Activated naive CD8-positive, alpha-beta T cell treated with anti-CD3 and anti-CD28 coated beads, Interleukin-2, amount 50 U/mL, for 16 hours (primary cell): ENCODE measurements at regions not wholly inside any gene's neighbourhood (a gene's known extent, or its start where the extent isn't known, plus 50 kb on each side); places are given as distances from the start of the nearest gene placed in this dataset.
"Not testable (repeated sequence)": the region's sequence is repeated elsewhere in the genome, so short reads cannot be mapped to it uniquely, and the experiment has no call there.

Experiments used
- DNase-seq: peaks from one replicate; pipeline ENCODE4 v3.0.0-alpha.2; 2020; ENCODE audit warnings: low read depth, low spot score

DNA sequence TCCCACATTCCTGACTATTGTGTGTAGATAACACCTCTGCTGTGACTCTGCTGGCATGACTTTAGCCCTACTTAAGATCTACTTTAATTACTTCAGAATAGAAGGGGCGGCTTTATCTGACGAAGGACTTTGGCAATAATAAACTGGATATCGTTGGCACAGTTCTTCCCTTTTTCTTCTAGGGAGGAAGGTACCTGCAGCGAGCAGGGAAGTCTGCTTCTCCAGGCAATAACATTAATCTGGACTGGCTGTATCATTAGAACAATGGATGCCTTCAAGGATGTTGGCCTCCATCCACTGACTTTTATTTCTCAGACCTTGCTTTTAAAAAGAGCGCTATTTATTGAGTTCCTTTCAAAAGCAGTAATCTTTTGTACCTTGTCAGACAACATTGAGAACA, 172.6 kb upstream of the THSD7A start:
- no peak for DNase-seq

DNA sequence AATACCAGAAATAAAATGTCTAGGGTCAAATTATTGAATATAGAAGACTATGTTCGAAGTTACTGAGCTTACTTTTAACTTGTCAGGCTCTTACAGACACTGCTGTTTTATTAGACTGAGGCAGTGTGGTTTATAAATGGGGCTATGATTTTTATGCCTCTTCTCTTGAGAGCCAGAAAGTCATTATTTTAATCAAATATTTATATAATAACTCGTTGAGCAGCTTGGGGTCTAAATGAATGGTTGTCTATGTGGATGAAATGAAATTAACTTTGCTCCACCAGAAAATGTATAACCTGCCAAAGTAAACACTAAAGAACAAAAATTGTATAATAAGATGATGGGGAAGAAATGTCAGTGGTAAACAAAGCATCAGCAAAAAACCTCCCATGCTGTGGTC, 175.6 kb upstream of the THSD7A start:
- no peak for DNase-seq

DNA sequence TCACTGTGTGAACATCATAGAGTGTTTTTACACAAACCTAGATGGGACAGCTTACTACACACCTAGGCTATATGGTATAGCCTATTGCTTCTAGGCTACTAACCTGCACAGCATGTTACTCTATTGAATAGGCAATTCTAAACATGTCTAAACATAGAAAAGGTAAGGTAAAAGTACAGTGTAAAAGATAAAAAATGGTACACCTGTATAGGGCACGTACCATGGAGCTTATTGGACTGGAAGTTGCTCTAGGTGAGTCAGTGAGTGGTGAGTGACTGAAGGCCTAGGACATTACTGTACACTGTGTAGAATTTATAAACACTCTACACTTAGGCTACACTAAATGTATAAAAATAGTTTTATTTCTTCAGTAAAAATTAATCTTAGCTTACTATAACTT, 182.0 kb upstream of the THSD7A start:
- DNase-seq, result no peak

DNA sequence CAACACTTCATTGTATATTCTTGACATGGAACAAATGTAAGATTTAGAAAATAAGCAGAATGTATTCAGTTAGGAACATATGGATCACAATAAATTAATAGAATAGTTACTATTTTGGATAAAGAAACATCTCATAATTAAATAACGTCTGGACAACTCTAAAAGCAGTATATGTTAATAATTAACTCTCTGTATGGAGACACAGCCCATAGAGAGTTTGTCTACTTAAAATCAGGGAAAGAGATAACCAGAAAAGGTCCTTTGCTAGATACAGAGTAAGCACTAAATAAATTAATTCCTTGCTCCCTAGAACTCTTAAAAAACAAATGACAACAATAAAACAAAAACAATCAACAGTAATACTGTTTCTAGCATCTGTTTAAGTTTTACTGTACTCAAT, 184.4 kb upstream of the THSD7A start:
- DNase-seq, result no peak

DNA sequence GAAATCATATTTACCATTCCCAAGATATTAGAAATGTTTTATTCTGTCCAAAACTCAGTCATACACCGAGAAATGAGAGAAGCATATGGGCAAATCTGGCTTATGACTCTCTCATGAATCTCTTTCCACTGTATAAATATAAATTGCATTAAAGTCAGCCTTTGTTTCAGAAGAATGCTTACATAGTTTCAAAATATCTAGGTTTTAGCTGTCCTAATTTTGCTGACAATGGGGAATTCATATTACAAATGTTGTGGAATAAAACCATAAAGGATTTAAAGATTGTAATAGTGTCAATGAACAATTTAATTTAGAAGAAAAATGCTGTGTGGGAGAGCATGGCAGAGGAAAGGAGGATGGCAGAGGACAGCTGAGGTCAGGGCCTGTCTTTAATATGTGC, 185.0 kb upstream of the THSD7A start:
- no peak for DNase-seq

DNA sequence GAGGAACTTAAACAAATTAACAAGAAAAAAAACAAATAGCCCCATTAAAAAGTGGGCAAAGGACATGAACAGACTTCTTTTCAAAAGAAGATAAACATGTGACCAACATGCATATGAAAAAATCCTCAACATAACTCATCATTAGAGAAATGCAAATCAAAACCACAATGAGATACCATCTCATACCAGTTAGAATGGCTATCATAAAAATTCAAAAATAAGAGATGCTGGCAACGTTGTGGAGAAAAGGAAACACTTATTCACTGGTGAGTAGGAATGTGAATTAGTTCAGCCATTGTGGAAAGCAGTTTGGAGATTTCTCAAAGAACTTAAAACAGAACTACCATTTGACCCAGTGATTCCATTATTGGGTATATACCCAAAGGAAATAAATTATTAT, 189.1 kb upstream of the TMEM106B start:
- DNase-seq, result not testable (repeated sequence)

DNA sequence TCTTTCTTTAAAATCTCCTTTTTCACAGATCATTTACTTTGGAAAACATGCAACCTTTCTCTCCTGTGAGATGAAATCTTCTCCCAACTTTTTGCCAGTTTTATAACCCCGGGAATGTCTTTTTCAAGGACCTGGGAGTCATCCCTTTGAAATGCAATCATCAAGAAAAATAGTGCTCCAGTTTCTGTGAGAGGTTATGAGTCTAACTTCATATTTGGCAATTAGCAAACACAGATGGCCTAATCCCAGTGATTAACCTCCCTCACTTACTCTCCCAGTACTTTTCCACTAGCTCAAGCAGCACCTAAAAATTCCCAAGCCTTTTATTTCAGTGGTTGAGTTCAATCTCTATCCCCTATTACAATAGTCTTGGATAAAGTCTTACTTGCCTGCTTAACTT, 185.8 kb upstream of the TMEM106B start:
- DNase-seq, result no peak

DNA sequence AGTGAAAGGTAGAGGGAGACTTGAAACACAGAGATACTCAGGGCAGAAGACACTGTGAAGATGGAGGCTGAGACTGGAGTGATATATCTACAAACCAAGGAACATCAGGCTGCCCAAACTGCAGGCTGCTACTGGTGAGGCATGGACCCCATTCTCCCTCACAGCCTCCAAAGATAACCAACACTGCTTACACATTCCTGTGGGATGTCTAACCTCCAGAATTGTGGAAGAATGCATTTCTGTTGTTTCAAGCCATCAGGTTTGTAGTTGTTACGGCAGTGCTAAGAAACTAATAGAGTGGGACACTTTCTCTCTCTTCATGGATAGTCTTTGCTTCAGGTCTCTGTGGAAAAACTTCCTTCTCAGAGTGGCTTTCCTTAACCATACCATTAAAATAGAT, 182.6 kb upstream of the TMEM106B start:
- no peak for DNase-seq

DNA sequence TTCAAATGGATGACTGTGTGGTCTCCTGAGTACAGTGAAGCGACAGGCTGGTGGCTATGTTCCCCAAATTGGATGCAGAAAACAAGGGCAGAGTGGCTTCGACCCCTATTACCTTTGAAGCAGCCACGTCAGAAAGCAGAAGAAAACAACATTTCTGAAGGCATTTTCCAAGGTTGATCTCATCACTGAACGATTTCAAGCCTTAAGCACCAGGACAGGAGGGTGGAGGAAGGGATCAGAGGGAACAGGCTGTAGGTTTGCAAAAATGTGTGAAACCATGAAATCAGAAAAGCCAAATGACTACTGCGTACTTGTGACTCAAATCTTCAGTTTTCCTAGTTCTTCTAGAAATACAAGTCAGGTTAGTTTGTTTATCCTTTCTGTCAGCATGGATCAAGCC, 181.0 kb upstream of the TMEM106B start:
- DNase-seq, result no peak

DNA sequence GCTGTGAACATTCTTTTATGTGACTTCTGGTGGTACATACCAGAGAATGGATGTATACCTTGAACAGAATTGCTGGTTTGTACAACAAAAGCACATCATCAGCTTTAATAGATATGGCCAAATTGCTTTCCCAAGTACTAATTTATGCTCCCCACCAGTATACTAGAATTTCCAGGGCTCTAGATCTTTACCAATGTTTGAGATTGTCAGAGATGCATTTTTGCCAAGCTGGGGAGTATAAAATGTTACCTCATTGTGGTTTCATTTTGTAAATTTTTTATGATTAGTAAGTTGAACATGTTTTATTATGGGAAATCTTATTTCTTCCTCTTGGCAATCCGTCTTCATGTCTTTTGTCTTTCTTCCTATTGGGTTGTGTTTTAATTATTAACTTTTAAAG, 179.9 kb upstream of the TMEM106B start:
- no peak for DNase-seq

DNA sequence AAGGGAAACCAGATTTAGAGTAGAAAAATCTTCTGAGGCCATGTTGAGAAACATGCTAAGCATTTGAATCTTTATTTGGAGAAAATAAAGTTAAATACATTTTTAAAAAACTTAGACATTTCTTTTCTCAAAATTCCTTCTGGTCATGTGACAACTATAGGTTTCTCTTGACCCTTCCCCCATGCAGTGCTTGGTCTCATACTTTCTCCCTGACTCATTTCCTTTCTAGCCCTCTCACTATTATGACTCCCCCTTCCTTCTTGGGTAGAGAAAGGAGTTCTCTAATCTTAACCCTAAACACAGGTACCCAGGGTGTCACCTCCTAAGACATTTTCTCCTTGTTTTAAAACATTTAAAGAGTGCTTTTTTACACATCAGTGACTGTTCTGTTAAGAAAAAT, 179.5 kb upstream of the TMEM106B start:
- no peak for DNase-seq

DNA sequence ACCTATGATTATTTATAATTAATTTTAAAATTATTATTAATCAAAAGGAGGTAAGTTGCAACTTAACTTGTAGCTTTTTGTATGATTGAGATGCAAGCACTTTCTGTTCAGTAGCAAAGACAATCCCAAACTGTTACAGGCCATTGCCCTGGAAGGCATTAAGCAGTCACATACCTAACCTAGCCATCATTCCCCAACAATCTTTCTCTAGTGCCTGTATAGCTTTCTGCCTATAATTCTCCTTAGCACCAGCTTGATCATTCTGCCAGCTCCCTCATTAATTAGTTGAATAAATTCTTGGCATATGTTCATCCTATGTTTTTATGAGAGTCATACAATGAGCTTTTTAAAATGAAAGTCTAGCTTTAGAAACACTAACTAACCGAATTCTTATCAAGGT, 178.9 kb upstream of the TMEM106B start:
- DNase-seq, result no peak

DNA sequence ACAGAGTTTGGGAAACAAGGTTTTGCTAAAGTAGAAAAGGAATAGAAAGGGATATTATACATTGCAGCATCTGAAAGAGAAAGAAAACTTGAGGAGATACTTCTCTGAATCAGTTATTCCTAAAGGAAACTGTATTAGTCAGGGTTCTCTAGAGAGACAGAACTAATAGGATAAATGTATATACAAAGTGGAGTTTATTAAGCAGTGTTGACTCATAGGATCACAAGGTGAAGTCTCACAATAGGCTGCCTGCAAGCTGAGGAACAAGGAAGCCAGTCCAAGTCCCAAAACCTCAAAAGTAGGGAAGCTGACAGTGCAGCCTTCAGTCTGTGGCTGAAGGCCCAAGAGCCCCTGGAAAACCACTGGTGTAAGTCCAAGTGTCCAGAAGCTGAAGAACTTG, 167.6 kb upstream of the TMEM106B start:
- DNase-seq, result not testable (repeated sequence)

DNA sequence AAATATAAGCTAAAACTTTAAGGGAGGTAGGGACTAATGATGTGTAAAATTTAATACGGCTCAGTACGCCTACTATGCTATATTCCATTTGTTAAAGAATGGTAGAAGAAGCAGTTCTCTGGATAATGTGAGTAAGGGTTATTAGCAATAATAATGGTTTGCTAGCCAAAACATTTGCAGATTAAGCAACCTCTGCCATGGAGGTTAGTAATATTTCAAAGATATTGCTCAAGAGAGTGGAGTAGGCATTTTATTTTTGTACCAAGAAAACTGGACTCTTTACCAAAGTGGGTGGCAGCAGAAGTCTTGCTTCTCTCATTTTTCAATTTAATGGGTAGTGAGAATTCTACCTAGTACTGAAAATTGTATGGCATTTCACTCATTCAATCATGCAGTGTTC, 158.9 kb upstream of the TMEM106B start:
- DNase-seq, result no peak

DNA sequence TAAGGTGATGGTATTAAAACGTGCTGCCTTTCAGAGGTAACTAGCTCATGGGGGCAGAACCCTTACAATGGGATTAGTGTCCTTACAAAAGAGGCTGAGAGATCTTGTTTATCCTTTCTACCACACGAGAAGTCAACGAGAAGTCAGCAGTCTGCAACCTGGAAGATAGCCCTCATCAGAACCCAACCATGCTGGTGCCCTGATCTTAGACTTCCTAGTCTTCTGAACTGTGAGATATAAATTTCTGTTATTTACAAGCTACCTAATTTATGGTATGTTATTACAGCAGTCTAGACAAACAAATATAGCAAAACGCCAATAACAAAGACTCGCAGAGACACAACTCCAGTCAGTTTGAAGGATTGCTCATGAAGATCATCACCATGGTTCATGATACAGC, 157.5 kb upstream of the TMEM106B start:
- DNase-seq, result no peak

DNA sequence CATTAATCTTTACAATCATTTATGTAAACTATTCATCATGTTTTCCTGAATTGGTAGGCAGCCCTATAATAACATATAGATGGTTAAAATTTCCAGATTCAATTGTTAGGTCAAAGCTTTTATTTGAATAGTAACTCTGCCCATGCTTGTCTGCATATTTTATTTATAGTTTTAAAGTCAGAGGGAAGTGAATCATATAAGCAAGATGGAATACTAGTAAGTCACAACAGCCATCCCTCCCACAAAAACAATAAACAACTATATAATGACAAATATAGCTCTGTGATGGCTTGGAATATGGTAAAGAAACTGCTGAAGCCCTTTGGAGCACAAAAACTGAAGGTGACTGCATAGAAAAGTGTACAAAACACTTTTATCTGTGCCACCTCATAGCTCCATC, 156.3 kb upstream of the TMEM106B start:
- DNase-seq, result no peak

DNA sequence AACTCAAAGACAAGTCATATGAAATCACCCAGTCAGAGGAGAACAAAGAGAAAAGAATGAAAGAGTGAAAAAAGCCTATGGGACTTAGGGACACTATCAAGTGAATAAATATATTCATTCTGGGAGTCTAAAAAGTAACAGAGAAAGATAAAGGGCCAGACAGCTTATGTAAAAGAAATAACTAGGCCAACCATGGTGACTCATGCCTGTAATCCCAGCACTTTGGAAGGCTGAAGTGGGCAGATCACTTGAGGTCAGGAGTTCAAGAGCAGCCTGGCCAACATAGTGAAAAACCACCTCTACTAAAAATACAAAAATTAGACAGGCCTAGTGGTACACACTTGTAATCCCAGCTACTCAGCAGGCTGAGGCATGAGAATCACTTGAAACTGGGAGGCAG, 154.7 kb upstream of the TMEM106B start:
- DNase-seq, result no peak

DNA sequence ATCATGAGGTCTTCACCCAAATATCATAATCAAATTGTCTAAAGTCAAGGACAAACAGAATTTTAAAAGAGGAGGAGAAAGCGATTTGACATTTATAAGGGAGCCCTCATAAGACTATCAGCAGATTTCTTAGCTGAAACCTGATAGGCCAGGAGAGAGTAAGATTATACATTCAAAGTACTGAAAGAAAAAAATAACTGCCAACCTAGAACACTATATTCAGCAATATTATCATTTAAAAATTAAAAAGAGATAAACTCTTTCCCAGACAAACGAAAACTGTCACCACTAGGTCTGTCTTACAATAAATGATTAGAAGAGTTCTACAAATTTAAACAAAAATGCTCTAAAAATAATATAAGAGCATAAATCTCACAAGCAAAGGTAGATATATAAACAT, 154.1 kb upstream of the TMEM106B start:
- no peak for DNase-seq

DNA sequence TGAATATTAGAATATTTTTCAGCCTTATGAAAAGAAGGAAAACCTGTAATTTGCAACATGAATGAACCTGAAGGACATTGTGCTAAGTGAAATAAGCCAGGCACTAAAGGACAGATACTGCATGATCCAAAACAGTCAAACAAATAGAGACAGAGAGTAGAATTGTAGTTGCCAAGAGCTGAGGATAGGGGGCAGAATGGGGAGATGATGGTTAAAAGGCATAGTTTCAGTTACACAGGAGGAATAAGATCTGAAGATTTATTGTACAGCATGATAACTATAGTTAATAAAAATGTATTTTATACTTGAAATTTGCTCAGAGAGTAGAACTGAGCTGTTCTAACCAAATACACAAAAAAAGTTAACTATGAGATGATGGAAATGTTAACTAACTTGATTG, 149.0 kb upstream of the TMEM106B start:
- no peak for DNase-seq

DNA sequence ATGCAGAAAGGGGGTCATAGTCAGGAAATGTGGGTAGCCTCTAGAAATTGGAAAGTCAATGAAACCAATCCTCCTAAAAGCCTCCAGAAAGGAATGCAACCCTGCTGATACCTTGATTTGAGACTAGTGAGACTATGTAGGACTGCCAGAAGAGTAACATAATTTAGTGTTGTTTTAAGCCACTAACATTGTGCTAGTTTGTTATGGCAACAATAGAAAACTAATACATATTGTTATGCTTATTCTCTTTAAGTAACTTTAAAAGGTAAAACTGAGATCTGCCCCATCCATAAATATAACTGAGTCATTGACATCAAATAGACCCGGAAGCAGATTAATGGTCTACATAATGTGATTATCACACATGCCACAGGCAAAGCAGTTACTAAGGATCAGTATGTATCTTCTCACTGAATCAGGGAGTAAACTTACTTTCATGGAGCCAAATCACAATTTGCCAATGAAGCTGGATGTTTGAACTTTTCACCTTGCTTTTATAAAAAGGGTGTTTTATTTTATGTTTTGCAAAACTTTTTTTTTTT, 146.4 kb upstream of the TMEM106B start:
- no peak for DNase-seq

DNA sequence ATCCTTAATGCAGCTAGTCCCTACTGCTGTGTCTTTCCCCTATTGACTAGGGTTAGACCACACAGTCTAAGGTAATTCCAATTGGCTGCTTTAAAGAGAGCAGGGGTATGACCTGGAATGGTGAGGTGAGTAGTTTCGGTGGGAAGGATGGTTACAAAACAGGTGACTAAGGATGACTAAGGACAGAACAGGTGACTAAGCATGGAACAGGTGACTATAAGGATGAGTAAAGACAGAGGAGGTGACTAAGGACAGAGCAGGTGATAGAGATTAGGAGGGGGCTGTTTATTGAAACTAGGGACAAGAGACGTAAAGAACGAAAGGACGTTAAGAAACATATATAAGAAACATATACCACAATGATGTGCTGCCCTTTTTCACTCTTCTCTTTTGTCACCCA, 145.1 kb upstream of the TMEM106B start:
- DNase-seq, result no peak

DNA sequence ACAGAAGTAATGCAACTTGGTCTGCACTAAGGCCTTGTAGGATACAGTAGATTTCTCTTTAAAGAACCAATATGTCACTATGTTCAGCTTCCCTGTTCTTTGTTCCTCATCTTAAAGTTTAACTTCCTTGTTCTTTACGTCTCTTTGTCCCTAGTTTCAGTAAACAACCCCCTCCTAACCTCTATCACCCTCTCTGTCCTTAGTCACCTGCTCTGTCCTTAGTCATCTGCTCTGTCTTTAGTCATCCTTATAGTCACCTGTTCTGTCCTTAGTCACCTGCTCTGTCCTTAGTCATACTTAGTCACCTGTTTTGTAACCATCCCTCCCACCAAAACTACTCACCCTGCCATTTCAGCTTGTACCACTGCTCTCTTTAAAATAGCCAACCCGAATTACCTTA, 144.6 kb upstream of the TMEM106B start:
- DNase-seq, result no peak

DNA sequence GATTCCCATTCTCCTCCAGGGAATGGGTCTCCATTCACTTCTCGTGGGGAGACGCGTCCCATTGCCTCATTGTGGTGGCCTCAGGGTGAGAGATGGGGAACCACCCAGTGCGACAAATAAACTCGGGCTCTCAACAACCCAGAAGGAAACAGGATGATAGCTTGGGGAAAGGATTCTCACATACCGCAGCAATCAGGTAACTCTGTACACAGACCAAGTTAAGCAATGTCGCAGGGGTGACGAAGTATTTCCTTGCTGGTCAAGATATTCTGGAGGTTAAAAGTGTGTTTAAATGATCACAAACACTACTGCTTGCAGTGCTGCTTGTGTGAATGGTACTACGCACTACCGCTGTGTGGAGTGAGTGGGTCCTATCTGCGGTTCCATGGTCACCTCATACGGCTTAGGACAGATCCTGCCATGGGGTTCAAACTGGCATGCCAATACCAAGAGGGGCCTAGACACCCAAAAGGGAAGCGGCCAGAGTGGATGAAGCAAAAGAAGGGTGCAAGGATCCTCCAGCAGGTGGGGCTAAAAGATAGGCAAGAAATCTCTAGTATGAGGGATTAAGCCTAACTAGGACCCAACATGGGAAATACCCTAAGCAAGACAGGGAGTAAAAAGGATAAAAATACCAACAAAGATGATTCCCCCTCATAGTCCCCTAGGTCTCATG, 143.8 kb upstream of the TMEM106B start:
- peak; percentile 38 for DNase-seq

DNA sequence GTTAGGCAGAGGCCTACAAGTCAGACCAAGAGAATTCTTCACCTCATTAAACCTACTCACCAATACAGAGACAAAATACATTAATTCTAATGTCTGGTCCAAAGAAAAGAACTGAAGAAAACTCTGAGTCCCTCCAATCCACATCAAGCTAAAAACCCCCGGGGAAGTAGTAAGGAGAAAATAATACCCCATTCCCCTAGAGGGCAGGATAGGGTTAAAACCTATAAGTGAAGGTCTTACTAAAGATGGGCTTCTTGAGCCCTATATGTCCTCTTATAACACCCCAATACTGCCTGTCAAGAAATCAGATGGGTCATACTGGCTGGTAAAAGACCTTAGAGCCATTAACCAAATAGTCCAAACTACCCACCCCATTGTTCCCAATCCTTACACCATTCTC, 141.3 kb upstream of the TMEM106B start:
- no peak for DNase-seq
